C4-2B (cell line): ENCODE measurements at regions not wholly inside any gene's neighbourhood (a gene's known extent, or its start where the extent isn't known, plus 50 kb on each side); places are given as distances from the start of the nearest gene placed in this dataset.

Experiments
- ZFX ChIP-seq: fragments of 450-650 bp; IDR thresholded peaks from 2 replicates; pipeline ENCODE4 v1.6.1; 2017
- TF ChIP-seq, protein P1 (sequence below): fragments of 450-650 bp; conservative IDR thresholded peaks from 2 replicates; pipeline ENCODE4 v1.5.1; 2017; ENCODE audit warnings: mild to moderate bottlenecking

DNA sequence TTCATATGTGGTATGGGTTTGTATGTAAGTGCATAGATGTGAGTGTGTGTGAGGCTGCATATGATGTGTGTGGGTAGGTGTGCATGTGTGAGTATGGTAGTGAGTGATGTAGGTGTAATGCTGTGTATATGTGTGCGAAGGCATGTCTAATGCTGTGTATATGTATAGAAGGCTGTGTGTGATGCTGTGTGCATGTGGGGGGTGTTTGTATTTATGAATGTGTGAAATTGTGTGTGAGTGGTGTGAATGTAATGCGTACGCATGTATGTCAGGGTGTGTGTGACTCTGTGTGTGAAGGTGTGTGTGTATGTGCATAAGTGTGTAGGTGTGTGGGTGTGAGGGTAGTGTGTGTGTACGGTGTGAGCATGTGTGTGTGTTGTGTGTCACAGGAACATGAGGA lies 300.0 kb downstream of the OMA1 start:
- TF ChIP-seq, protein P1, sequence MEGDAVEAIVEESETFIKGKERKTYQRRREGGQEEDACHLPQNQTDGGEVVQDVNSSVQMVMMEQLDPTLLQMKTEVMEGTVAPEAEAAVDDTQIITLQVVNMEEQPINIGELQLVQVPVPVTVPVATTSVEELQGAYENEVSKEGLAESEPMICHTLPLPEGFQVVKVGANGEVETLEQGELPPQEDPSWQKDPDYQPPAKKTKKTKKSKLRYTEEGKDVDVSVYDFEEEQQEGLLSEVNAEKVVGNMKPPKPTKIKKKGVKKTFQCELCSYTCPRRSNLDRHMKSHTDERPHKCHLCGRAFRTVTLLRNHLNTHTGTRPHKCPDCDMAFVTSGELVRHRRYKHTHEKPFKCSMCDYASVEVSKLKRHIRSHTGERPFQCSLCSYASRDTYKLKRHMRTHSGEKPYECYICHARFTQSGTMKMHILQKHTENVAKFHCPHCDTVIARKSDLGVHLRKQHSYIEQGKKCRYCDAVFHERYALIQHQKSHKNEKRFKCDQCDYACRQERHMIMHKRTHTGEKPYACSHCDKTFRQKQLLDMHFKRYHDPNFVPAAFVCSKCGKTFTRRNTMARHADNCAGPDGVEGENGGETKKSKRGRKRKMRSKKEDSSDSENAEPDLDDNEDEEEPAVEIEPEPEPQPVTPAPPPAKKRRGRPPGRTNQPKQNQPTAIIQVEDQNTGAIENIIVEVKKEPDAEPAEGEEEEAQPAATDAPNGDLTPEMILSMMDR, result no peak
- no peak for TF ChIP-seq ZFX
